ENCODE measurements at regions not wholly inside any gene's neighbourhood (a gene's known extent, or its start where the extent isn't known, plus 50 kb on each side); places are given as distances from the start of the nearest gene placed in this dataset.

DNA sequence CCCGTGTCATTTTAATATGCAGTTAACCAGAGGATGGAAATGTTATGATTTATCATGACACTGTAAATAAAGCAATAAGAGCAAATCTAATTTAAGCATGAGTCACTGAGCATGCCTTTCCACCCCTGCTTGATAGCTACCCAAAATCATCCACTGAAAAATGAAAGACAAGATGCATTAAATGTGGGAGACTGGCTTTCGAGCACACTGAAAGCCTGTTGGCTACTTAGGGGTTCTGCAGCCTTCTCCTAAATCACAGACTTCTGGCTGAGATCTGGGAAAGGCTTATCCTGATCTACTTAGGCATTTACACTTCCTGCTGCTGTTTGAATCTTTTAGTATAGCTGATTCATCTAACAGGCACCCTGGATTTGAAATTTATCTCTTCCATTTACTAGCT is 778.3 kb upstream of the CDH7 start:
- no peak overlapping the region for H3K27ac ChIP-seq
- no peak overlapping the region for H3K4me2 ChIP-seq
- ATAC-seq (no peak), DNase-seq (ENCODE audit: low read depth in 1 of 2, low spot score in 1 of 2) (no peak), FAIRE-seq (no peak)
- H3K4me1 ChIP-seq = no peaks in the 10 kb centered on the region
- ChIA-PET CTCF (no interaction called here), POLR2A (no interaction called here)
- no peak overlapping the region for H3K4me3 ChIP-seq
- WGBS (ENCODE audit: missing lambda C conversion rate) = 0% methylated on average over 2 of the region's 2 CpGs
- no peak for TF ChIP-seq ZNF302 (CRISPR knock-in tag; IDR thresholded peaks at IDR 0.05)
- no peak for TF ChIP-seq MAFK (IDR thresholded peaks at IDR 0.05; ENCODE audit: partially characterized antibody)
- TF ChIP-seq ZFP36 (IDR thresholded peaks at IDR 0.05; ENCODE audit: borderline replicate concordance, partially characterized antibody) = no peak
- no peak for TF ChIP-seq RNF2 (IDR thresholded peaks at IDR 0.05; ENCODE audit: borderline replicate concordance, low read depth)
- no peak for TF ChIP-seq JUN (IDR thresholded peaks at IDR 0.05)
- TF ChIP-seq RCOR1 (IDR thresholded peaks at IDR 0.05; ENCODE audit: low read depth, low read length) = no peak
- TF ChIP-seq BHLHE40 (IDR thresholded peaks at IDR 0.05; ENCODE audit: low read depth, low read length) = no peak
- no peak for TF ChIP-seq NPAS2 (CRISPR knock-in tag; IDR thresholded peaks at IDR 0.05; ENCODE audit: borderline replicate concordance)
- TF ChIP-seq ELK1 (IDR thresholded peaks at IDR 0.05; ENCODE audit: low read depth, low read length) = no peak
- TF ChIP-seq MYC (IDR thresholded peaks at IDR 0.05; ENCODE audit: borderline replicate concordance, low read length) = no peak
- no peak for TF ChIP-seq CHD2 (IDR thresholded peaks at IDR 0.05; ENCODE audit: low read length, partially characterized antibody)
- no peak for TF ChIP-seq MAX (IDR thresholded peaks at IDR 0.05)
- TF ChIP-seq HOXB13 (CRISPR knock-in tag; IDR thresholded peaks at IDR 0.05; ENCODE audit: low read depth) = no peak
- TF ChIP-seq HDAC2 (IDR thresholded peaks at IDR 0.05) = no peak
- TF ChIP-seq, protein P1, sequence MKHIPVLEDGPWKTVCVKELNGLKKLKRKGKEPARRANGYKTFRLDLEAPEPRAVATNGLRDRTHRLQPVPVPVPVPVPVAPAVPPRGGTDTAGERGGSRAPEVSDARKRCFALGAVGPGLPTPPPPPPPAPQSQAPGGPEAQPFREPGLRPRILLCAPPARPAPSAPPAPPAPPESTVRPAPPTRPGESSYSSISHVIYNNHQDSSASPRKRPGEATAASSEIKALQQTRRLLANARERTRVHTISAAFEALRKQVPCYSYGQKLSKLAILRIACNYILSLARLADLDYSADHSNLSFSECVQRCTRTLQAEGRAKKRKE (CRISPR knock-in tag; IDR thresholded peaks at IDR 0.05; ENCODE audit: low read depth) = no peak
- TF ChIP-seq RFX5 (IDR thresholded peaks at IDR 0.05) = no peak
- TF ChIP-seq EP300 (IDR thresholded peaks at IDR 0.05) = no peak
- TF ChIP-seq NFE2L2 (conservative IDR thresholded peaks at IDR 0.05; ENCODE audit: low read length) = no peak
- TF ChIP-seq JUNB (IDR thresholded peaks at IDR 0.05) = no peak
- no peaks in the 10 kb centered on the region for H3K9me3 ChIP-seq

DNA sequence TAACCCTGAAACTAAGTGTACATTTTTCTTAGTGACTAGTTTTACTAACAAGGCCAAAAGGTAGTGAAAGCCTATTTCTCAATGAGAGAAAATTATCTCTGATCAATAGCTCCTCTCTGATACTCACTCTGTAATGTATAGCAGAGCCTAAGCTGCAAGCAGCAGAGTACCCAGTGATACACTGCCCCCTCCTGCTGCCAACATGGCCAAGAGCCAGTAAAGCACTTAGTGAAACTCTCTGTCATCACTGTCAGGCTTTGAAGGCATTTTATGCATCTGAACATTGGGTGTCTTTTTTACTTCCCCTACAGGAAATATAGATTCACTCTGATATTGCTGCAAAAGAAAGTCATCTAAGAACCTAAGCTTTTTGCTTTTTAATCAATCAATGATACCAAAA is 784.1 kb upstream of the CDH7 start:
- ChIA-PET CTCF (no interaction called here), POLR2A (no interaction called here)
- FAIRE-seq (no peak), DNase-seq (ENCODE audit: low read depth in 1 of 2, low spot score in 1 of 2) (no peak), ATAC-seq (no peak)
- H3K4me1 ChIP-seq = no peaks in the 10 kb centered on the region
- no peak overlapping the region for H3K4me3 ChIP-seq
- no peaks in the 10 kb centered on the region for H3K9me3 ChIP-seq
- H3K4me2 ChIP-seq = no peak overlapping the region
- TF ChIP-seq ELK1 (IDR thresholded peaks at IDR 0.05; ENCODE audit: low read depth, low read length) (no peak), EP300 (IDR thresholded peaks at IDR 0.05) (no peak), HOXB13 (CRISPR knock-in tag; IDR thresholded peaks at IDR 0.05; ENCODE audit: low read depth) (no peak), ZSCAN20 (CRISPR knock-in tag; IDR thresholded peaks at IDR 0.05) (no peak), SREBF2 (IDR thresholded peaks at IDR 0.05) (no peak), MAX (IDR thresholded peaks at IDR 0.05) (no peak), E2F6 (IDR thresholded peaks at IDR 0.05; ENCODE audit: borderline replicate concordance, low read depth) (no peak), USF2 (IDR thresholded peaks at IDR 0.05) (no peak), PHF8 (IDR thresholded peaks at IDR 0.05; ENCODE audit: borderline replicate concordance, low read depth) (no peak), ZFP36 (IDR thresholded peaks at IDR 0.05; ENCODE audit: borderline replicate concordance, partially characterized antibody) (no peak), NPAS2 (CRISPR knock-in tag; IDR thresholded peaks at IDR 0.05; ENCODE audit: borderline replicate concordance) (no peak), HMGXB4 (CRISPR knock-in tag; IDR thresholded peaks at IDR 0.05; ENCODE audit: borderline replicate concordance) (no peak), FOXS1 (CRISPR knock-in tag; IDR thresholded peaks at IDR 0.05) (no peak), CHD4 (IDR thresholded peaks at IDR 0.05; ENCODE audit: borderline replicate concordance) (no peak)
- no peak overlapping the region for H3K27ac ChIP-seq
